IMR-90 (cell line): ENCODE measurements at regions not wholly inside any gene's neighbourhood (a gene's known extent, or its start where the extent isn't known, plus 50 kb on each side); places are given as distances from the start of the nearest gene placed in this dataset.

Source experiments
- ATAC-seq: fragments of 200-7000 bp; cut with Tn5 transposase; 2 replicates; pipeline ENCODE4 v1.9.1; 2020; ENCODE audit warnings: low read depth, mild to moderate bottlenecking, moderate library complexity
- BruUV-seq: library from RNA; stranded (reverse); fragments of 400-500 nt; replicated peaks from 2 replicates; lab custom pipeline; 2021; lab: Mats Ljungman, UMichigan
- CTCF ChIA-PET: fragments of 300-600 bp; formaldehyde crosslinking; extraction: SDS; loops from one replicate; lab custom pipeline; 2021; ENCODE audit warnings: antibody characterized with exemption; lab: Yijun Ruan, JAX
- POLR2A ChIA-PET: fragments of 300-600 bp; sonication (Branson Sonifier 250); formaldehyde crosslinking; loops from one replicate; lab custom pipeline; 2022; ENCODE audit warnings: antibody characterized with exemption; ENCODE audit not compliant: unreplicated experiment; lab: Charles Lee
- DNase-seq: peaks from one replicate; pipeline ENCODE4 v3.0.0; 2013
- H2AFZ ChIP-seq: replicated peaks from 2 replicates; pipeline ENCODE3; 2013; ENCODE audit warnings: low read length, mild to moderate bottlenecking; ENCODE audit not compliant: poor library complexity
- H2AK5ac ChIP-seq: 2 replicates; pipeline ENCODE4 v1.6.1; 2013; ENCODE audit warnings: low read depth, low read length, inconsistent platforms
- H2AK9ac ChIP-seq: replicated peaks from 2 replicates; pipeline ENCODE3; 2013; ENCODE audit warnings: mild to moderate bottlenecking, low read depth, low read length, moderate library complexity; ENCODE audit not compliant: poor library complexity
- H2BK120ac ChIP-seq: 2 replicates; pipeline ENCODE4 v1.6.1; 2013; ENCODE audit warnings: low read depth, low read length, inconsistent platforms
- H2BK15ac ChIP-seq: 3 replicates; pipeline ENCODE4 v1.6.1; 2013; ENCODE audit warnings: low read depth, low read length, inconsistent platforms
- H2BK20ac ChIP-seq: 2 replicates; pipeline ENCODE4 v1.6.1; 2013; ENCODE audit warnings: low read depth, mild to moderate bottlenecking, inconsistent platforms, low read length, moderate library complexity
- H2BK5ac ChIP-seq: 2 replicates; pipeline ENCODE4 v1.6.1; 2013; ENCODE audit warnings: mild to moderate bottlenecking, low read depth, low read length, inconsistent platforms; ENCODE audit not compliant: poor library complexity, severe bottlenecking
- H3K14ac ChIP-seq: replicated peaks from 2 replicates; pipeline ENCODE4 v1.6.1; 2013; ENCODE audit warnings: low read depth, low read length, inconsistent platforms
- H3K18ac ChIP-seq: 2 replicates; pipeline ENCODE4 v1.6.1; 2013; ENCODE audit warnings: low read depth, low read length, control low read depth
- H3K23ac ChIP-seq: 2 replicates; pipeline ENCODE4 v1.6.1; 2013; ENCODE audit warnings: low read depth, low read length, inconsistent platforms
- H3K27ac ChIP-seq: 2 replicates; pipeline ENCODE4 v1.5.1; 2013; ENCODE audit warnings: mild to moderate bottlenecking, control low read depth, low read length; ENCODE audit not compliant: insufficient read depth
- H3K27me3 ChIP-seq: 2 replicates; pipeline ENCODE4 v1.6.1; 2013; ENCODE audit warnings: low read length; ENCODE audit not compliant: control insufficient read depth, insufficient read depth
- H3K36me3 ChIP-seq: 2 replicates; pipeline ENCODE4 v1.6.1; 2013; ENCODE audit warnings: low read length, mixed read lengths; ENCODE audit not compliant: control insufficient read depth, insufficient read depth
- H3K4ac ChIP-seq: 2 replicates; pipeline ENCODE4 v1.6.1; 2013; ENCODE audit warnings: low read depth, low read length, inconsistent platforms
- H3K4me1 ChIP-seq: 2 replicates; pipeline ENCODE4 v1.6.1; 2013; ENCODE audit warnings: low read length, mixed read lengths; ENCODE audit not compliant: control insufficient read depth, insufficient read depth
- H3K4me2 ChIP-seq: 2 replicates; pipeline ENCODE4 v1.6.1; 2013; ENCODE audit warnings: low read depth, mild to moderate bottlenecking, control low read depth, low read length, moderate library complexity
- H3K4me3 ChIP-seq: 2 replicates; pipeline ENCODE4 v1.5.1; 2013; ENCODE audit warnings: low read depth, mild to moderate bottlenecking, control low read depth, low read length, moderate library complexity; ENCODE audit not compliant: insufficient read depth
- H3K56ac ChIP-seq: 2 replicates; pipeline ENCODE4 v1.6.1; 2013; ENCODE audit warnings: low read length, inconsistent platforms; ENCODE audit not compliant: insufficient read depth; ENCODE audit errors: extremely low read depth
- H3K79me1 ChIP-seq, 2 experiments: 2 replicates each; pipeline ENCODE4 v1.6.1; 2013; ENCODE audit warnings: low read length in 2 of 2, inconsistent platforms in 1 of 2, low read depth in 1 of 2
- H3K9ac ChIP-seq: 2 replicates; pipeline ENCODE4 v1.6.1; 2013; ENCODE audit warnings: low read depth, low read length, control low read depth
- H3K9me1 ChIP-seq: 2 replicates; pipeline ENCODE4 v1.6.1; 2013; ENCODE audit warnings: low read length, inconsistent platforms; ENCODE audit not compliant: insufficient read depth
- H3K9me3 ChIP-seq: 2 replicates; pipeline ENCODE4 v1.6.1; 2013; ENCODE audit warnings: low read length; ENCODE audit not compliant: control insufficient read depth, insufficient read depth
- H4K20me1 ChIP-seq: 2 replicates; pipeline ENCODE4 v1.6.1; 2013; ENCODE audit warnings: low read length, inconsistent platforms; ENCODE audit not compliant: insufficient read depth
- H4K5ac ChIP-seq: 2 replicates; pipeline ENCODE4 v1.6.1; 2013; ENCODE audit warnings: mild to moderate bottlenecking, low read depth, low read length, control low read depth
- H4K8ac ChIP-seq, 2 experiments: 2 replicates each; pipeline ENCODE4 v1.6.1; 2013; ENCODE audit warnings: low read depth in 2 of 2, low read length in 2 of 2, control low read depth in 1 of 2, inconsistent platforms in 1 of 2
- H4K91ac ChIP-seq: 2 replicates; pipeline ENCODE4 v1.6.1; 2013; ENCODE audit warnings: low read depth, low read length, inconsistent platforms; ENCODE audit not compliant: insufficient read depth
- BHLHE40 ChIP-seq: fragments of 150-350 bp; IDR thresholded peaks from 2 replicates; pipeline ENCODE4 v1.6.1; 2016; ENCODE audit warnings: mild to moderate bottlenecking, low read depth, low read length
- CEBPB ChIP-seq: IDR thresholded peaks from 2 replicates; pipeline ENCODE4 v1.6.1; 2012; ENCODE audit warnings: low read depth, low read length, improper control_type of control experiment
- CHD1 ChIP-seq: IDR thresholded peaks from 2 replicates; pipeline ENCODE4 v1.6.1; 2012; ENCODE audit warnings: low read depth, low read length, improper control_type of control experiment
- CTCF ChIP-seq: conservative IDR thresholded peaks from 2 replicates; pipeline ENCODE4 v1.5.1; 2012; ENCODE audit warnings: mild to moderate bottlenecking, low read depth, low read length, improper control_type of control experiment
- FOS ChIP-seq: fragments of 150-350 bp; IDR thresholded peaks from 2 replicates; pipeline ENCODE4 v1.6.1; 2016; ENCODE audit warnings: low read depth, low read length
- MAFK ChIP-seq: IDR thresholded peaks from 2 replicates; pipeline ENCODE4 v1.6.1; 2012; ENCODE audit warnings: low read depth, low read length, improper control_type of control experiment
- MXI1 ChIP-seq: IDR thresholded peaks from 2 replicates; pipeline ENCODE4 v1.6.1; 2012; ENCODE audit warnings: low read depth, mild to moderate bottlenecking, low read length, moderate library complexity, borderline replicate concordance
- NFE2L2 ChIP-seq: fragments of 150-350 bp; IDR thresholded peaks from 2 replicates; pipeline ENCODE4 v1.6.1; 2016; ENCODE audit warnings: low read depth, mild to moderate bottlenecking, low read length
- POLR2A ChIP-seq: IDR thresholded peaks from 2 replicates; pipeline ENCODE4 v1.6.1; 2012; ENCODE audit warnings: mild to moderate bottlenecking, low read depth, low read length
- RCOR1 ChIP-seq: IDR thresholded peaks from 2 replicates; pipeline ENCODE4 v1.6.1; 2012; ENCODE audit warnings: mild to moderate bottlenecking, low read length, improper control_type of control experiment; ENCODE audit not compliant: insufficient replicate concordance
- RFX5 ChIP-seq: IDR thresholded peaks from 2 replicates; pipeline ENCODE4 v1.8.0; 2012; ENCODE audit warnings: low read depth, mild to moderate bottlenecking, low read length, moderate library complexity
- SMC3 ChIP-seq: fragments of 150-350 bp; IDR thresholded peaks from 2 replicates; pipeline ENCODE4 v1.6.1; 2016; ENCODE audit warnings: low read depth, mild to moderate bottlenecking, antibody characterized with exemption, low read length, moderate library complexity
- dilution Hi-C: fragments of 300-500 bp; cut with HindIII; formaldehyde crosslinking; loops from one replicate; pipeline ENCODE4 v1.14.3; 2018; ENCODE audit warnings: low sequenced_read_pairs; ENCODE audit not compliant: unreplicated experiment
- in situ Hi-C: fragments of 300-500 bp; cut with MboI; formaldehyde crosslinking; loops from 3 replicates; pipeline ENCODE4 v1.14.3; 2019; ENCODE audit warnings: low sequenced_read_pairs, inconsistent platforms, mixed read lengths
- intact Hi-C: fragments of 100-400 bp; cut with micrococcal nuclease; formaldehyde crosslinking; loops from 2 replicates; pipeline ENCODE4 v1.10.0; 2022
- TF ChIP-seq, protein P1 (sequence below): fragments of 150-350 bp; IDR thresholded peaks from 2 replicates; pipeline ENCODE4 v1.6.1; 2016; ENCODE audit warnings: low read depth, mild to moderate bottlenecking, low read length, moderate library complexity, borderline replicate concordance

GRCh38 chr6:76834399-76834798, 628.9 kb downstream of the HTR1B start:
- no peak overlapping the region for H3K9ac ChIP-seq
- no peak overlapping the region for H3K23ac ChIP-seq
- no peak overlapping the region for H2AK5ac ChIP-seq
- POLR2A ChIA-PET, result no interaction called here
- H2AFZ ChIP-seq, result no peak overlapping the region
- H2BK20ac ChIP-seq, result no peak overlapping the region
- H3K18ac ChIP-seq, result no peak overlapping the region
- H3K56ac ChIP-seq, result no peak overlapping the region
- H3K27me3 ChIP-seq, result no peaks in the 10 kb centered on the region
- H3K4me2 ChIP-seq, result no peak overlapping the region
- H3K14ac ChIP-seq, result no peak overlapping the region
- no peak overlapping the region for H4K8ac ChIP-seq
- H3K36me3 ChIP-seq, result no peaks in the 10 kb centered on the region
- no peak for ATAC-seq
- H3K9me1 ChIP-seq, result no peaks in the 10 kb centered on the region
- no peak overlapping the region for H4K91ac ChIP-seq
- no peak overlapping the region for H3K4me3 ChIP-seq
- TF ChIP-seq RCOR1, result no peak
- no peak for TF ChIP-seq MXI1
- TF ChIP-seq NFE2L2, result no peak
- TF ChIP-seq, protein P1, sequence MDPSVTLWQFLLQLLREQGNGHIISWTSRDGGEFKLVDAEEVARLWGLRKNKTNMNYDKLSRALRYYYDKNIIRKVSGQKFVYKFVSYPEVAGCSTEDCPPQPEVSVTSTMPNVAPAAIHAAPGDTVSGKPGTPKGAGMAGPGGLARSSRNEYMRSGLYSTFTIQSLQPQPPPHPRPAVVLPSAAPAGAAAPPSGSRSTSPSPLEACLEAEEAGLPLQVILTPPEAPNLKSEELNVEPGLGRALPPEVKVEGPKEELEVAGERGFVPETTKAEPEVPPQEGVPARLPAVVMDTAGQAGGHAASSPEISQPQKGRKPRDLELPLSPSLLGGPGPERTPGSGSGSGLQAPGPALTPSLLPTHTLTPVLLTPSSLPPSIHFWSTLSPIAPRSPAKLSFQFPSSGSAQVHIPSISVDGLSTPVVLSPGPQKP, result no peak
- TF ChIP-seq FOS, result no peak
- TF ChIP-seq RFX5, result no peak
- TF ChIP-seq BHLHE40, result no peak
- no peak for TF ChIP-seq CTCF
- TF ChIP-seq POLR2A, result no peak
- no peak for TF ChIP-seq CEBPB
- no peak for TF ChIP-seq MAFK
- no peak for TF ChIP-seq CHD1
- TF ChIP-seq SMC3, result no peak
- no TSS peak for BruUV-seq
- in situ Hi-C loops, result no loop called here
- no peak overlapping the region for H4K5ac ChIP-seq
- H4K20me1 ChIP-seq, result no peaks in the 10 kb centered on the region
- H2AK9ac ChIP-seq, result no peak overlapping the region
- H2BK15ac ChIP-seq, result no peak overlapping the region
- H3K9me3 ChIP-seq, result no peaks in the 10 kb centered on the region
- H3K79me1 ChIP-seq, result no peaks in the 10 kb centered on the region
- no peak for DNase-seq
- dilution Hi-C loops, result no loop called here
- no peak overlapping the region for H3K27ac ChIP-seq
- CTCF ChIA-PET, result no interaction called here
- no peak overlapping the region for H2BK120ac ChIP-seq
- no peak overlapping the region for H2BK5ac ChIP-seq
- H3K4me1 ChIP-seq, result no peaks in the 10 kb centered on the region
- intact Hi-C loops, result no loop called here
- H3K4ac ChIP-seq, result no peak overlapping the region
